ENCODE measurements at regions not wholly inside any gene's neighbourhood (a gene's known extent, or its start where the extent isn't known, plus 50 kb on each side); places are given as distances from the start of the nearest gene placed in this dataset.

- no peak for TF ChIP-seq REPIN1 (tag by site-specific recombination; IDR thresholded peaks at IDR 0.05; ENCODE audit: low read depth)
- no peak for TF ChIP-seq SP7 (tag by site-specific recombination; IDR thresholded peaks at IDR 0.05)
Observed at GRCh38 chr1:94306521-94306920, 69.1 kb upstream of the ARHGAP29 start.

Data from HEK293 (cell line).